PC-3 (cell line): ENCODE measurements at regions not wholly inside any gene's neighbourhood (a gene's known extent, or its start where the extent isn't known, plus 50 kb on each side); places are given as distances from the start of the nearest gene placed in this dataset.

ENCODE experiments used
- ATAC-seq: fragments of 200-7000 bp; cut with Tn5 transposase; 2 replicates; pipeline ENCODE4 v1.9.1; 2020; ENCODE audit warnings: mild to moderate bottlenecking, moderate library complexity
- BruUV-seq: library from RNA; stranded (reverse); fragments of 400-500 nt; replicated peaks from 2 replicates; lab custom pipeline; 2021; lab: Mats Ljungman, UMichigan
- CTCF ChIA-PET: fragments of 300-600 bp; sonication (Branson Sonifier 250); formaldehyde crosslinking; loops from one replicate; lab custom pipeline; 2022; ENCODE audit warnings: antibody characterized with exemption; lab: Charles Lee
- POLR2A ChIA-PET: fragments of 300-600 bp; sonication (Branson Sonifier 250); formaldehyde crosslinking; loops from one replicate; lab custom pipeline; 2022; ENCODE audit warnings: antibody characterized with exemption; ENCODE audit not compliant: unreplicated experiment; lab: Charles Lee
- DNase-seq: peaks from one replicate; pipeline ENCODE4 v3.0.0-alpha.2; 2015
- H2AFZ ChIP-seq: fragments of 300-600 bp; sonication (generic); 2 replicates; pipeline ENCODE4 v1.6.0; 2016; ENCODE audit warnings: antibody characterized with exemption, low read length
- H3F3A ChIP-seq: fragments of 300-600 bp; sonication (generic); one replicate; pipeline ENCODE4 v1.6.0; 2017; ENCODE audit warnings: antibody characterized with exemption, low read length, control low read depth, mild to moderate bottlenecking; ENCODE audit not compliant: unreplicated experiment
- H3K27ac ChIP-seq: fragments of 300-600 bp; sonication (generic); 2 replicates; pipeline ENCODE4 v1.5.1; 2016; ENCODE audit warnings: mild to moderate bottlenecking, low read length
- H3K27me3 ChIP-seq: fragments of 300-600 bp; sonication (generic); 2 replicates; pipeline ENCODE4 v1.6.1; 2016; ENCODE audit warnings: low read length, mixed read lengths
- H3K36me3 ChIP-seq: fragments of 300-600 bp; sonication (generic); 2 replicates; pipeline ENCODE4 v1.6.1; 2016; ENCODE audit warnings: low read depth, mixed run types, low read length, mixed read lengths
- H3K4me1 ChIP-seq: fragments of 300-600 bp; sonication (generic); 2 replicates; pipeline ENCODE4 v1.5.1; 2016; ENCODE audit warnings: low read length; ENCODE audit not compliant: insufficient read depth
- H3K4me2 ChIP-seq: fragments of 300-600 bp; sonication (generic); 2 replicates; pipeline ENCODE4 v1.6.0; 2016; ENCODE audit warnings: low read length
- H3K4me3 ChIP-seq: fragments of 300-600 bp; sonication (generic); 2 replicates; pipeline ENCODE4 v1.5.1; 2016; ENCODE audit warnings: mild to moderate bottlenecking, low read length, mixed read lengths
- H3K79me2 ChIP-seq: fragments of 300-600 bp; sonication (generic); 2 replicates; pipeline ENCODE4 v1.6.1; 2017; ENCODE audit warnings: low read length, mixed read lengths
- H3K9ac ChIP-seq: fragments of 300-600 bp; sonication (generic); 2 replicates; pipeline ENCODE4 v1.6.0; 2016; ENCODE audit warnings: mild to moderate bottlenecking, low read length
- H3K9me2 ChIP-seq: fragments of 300-600 bp; sonication (generic); replicated peaks from 2 replicates; pipeline ENCODE4 v1.6.1; 2016; ENCODE audit warnings: mixed run types, low read length, mixed read lengths
- H3K9me3 ChIP-seq: fragments of 300-600 bp; sonication (generic); 2 replicates; pipeline ENCODE4 v1.6.1; 2016; ENCODE audit warnings: low read length, mixed read lengths
- H4K20me1 ChIP-seq: fragments of 300-600 bp; sonication (generic); 2 replicates; pipeline ENCODE4 v1.6.1; 2016; ENCODE audit warnings: low read length, mixed read lengths
- EZH2 ChIP-seq: fragments of 300-600 bp; sonication (generic); IDR thresholded peaks from one replicate; pipeline ENCODE4 v1.6.1; 2017; ENCODE audit warnings: antibody characterized with exemption, mild to moderate bottlenecking, low read length; ENCODE audit not compliant: unreplicated experiment
- EZH2phosphoT487 ChIP-seq: fragments of 300-600 bp; sonication (generic); IDR thresholded peaks from 2 replicates; pipeline ENCODE4 v1.6.1; 2018; ENCODE audit warnings: mild to moderate bottlenecking, antibody characterized with exemption, low read length, borderline replicate concordance
- intact Hi-C: fragments of 100-400 bp; cut with micrococcal nuclease; formaldehyde crosslinking; loops from 2 replicates; pipeline ENCODE4 v1.9.0; 2023
- TF ChIP-seq, protein P1 (sequence below): fragments of 300-600 bp; sonication (generic); conservative IDR thresholded peaks from 2 replicates; pipeline ENCODE4 v1.5.1; 2017; ENCODE audit warnings: antibody characterized with exemption, low read depth, mild to moderate bottlenecking, low read length

DNA sequence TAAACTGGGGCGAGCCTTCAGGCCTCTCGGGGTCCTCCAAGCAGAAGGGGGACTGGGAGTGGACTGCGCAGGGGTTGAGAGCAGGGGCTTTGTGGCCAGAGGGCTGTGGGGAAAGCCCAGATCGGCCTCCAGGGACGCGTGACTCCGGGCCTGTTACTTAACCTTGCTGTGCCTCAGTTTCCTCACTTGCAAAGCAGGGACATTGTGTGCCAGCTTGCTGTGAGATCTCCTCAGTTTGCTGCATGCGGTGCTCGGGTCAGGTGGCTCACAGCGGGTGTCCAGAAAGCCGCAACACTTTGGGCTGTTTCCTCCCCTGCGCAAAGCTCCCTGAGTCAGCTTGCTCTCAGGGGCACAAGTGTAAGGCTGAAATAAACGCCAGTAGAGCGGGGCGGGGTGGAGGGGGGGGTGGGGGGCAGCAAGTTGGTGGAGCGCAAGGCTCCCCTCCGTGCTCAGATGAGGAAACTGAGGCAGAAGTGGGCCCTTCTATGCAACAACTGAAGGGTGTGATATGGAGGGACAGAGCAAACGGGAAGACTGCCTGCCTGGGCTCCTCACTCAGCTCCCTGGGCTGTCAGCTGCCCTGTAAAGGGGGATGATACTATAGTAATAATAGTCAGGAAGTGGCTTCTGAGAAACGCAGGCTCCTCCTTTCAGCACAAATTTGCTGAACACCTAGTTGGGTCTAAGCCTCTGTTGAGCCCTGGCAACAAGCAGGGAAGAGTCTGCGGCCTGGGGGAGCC is 101.0 kb downstream of the HMX1 start:
- Histone ChIP-seq H3K27me3 (peaks cover 5% of the 10 kb centered on the region; the same call in 1 of the 2 replicates), H3K9ac (no peak overlapping the region), H3K9me3 (no peaks in the 10 kb centered on the region), H3K4me3 (no peak overlapping the region), H3K27ac (no peak overlapping the region), H3K79me2 (no peaks in the 10 kb centered on the region), H2AFZ (no peak overlapping the region), H3K4me2 (no peak overlapping the region), H3F3A (no peaks in the 10 kb centered on the region), H3K9me2 (no peaks in the 10 kb centered on the region), H3K4me1 (no peaks in the 10 kb centered on the region), H3K36me3 (no peaks in the 10 kb centered on the region), H4K20me1 (no peaks in the 10 kb centered on the region)
- DNase-seq (no peak), ATAC-seq (no peak)
- intact Hi-C loops: no loop called here
- no TSS peak for BruUV-seq
- TF ChIP-seq EZH2phosphoT487 (no peak), EZH2 (no peak)
- TF ChIP-seq, protein P1, sequence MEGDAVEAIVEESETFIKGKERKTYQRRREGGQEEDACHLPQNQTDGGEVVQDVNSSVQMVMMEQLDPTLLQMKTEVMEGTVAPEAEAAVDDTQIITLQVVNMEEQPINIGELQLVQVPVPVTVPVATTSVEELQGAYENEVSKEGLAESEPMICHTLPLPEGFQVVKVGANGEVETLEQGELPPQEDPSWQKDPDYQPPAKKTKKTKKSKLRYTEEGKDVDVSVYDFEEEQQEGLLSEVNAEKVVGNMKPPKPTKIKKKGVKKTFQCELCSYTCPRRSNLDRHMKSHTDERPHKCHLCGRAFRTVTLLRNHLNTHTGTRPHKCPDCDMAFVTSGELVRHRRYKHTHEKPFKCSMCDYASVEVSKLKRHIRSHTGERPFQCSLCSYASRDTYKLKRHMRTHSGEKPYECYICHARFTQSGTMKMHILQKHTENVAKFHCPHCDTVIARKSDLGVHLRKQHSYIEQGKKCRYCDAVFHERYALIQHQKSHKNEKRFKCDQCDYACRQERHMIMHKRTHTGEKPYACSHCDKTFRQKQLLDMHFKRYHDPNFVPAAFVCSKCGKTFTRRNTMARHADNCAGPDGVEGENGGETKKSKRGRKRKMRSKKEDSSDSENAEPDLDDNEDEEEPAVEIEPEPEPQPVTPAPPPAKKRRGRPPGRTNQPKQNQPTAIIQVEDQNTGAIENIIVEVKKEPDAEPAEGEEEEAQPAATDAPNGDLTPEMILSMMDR: no peak
- CTCF ChIA-PET: no interaction called here
- POLR2A ChIA-PET: no interaction called here

GRCh38 chr4:8769645-8770517 is 101.8 kb downstream of the HMX1 start:
- no peaks in the 10 kb centered on the region for H3K9me2 ChIP-seq
- H3K79me2 ChIP-seq: no peaks in the 10 kb centered on the region
- BruUV-seq: no TSS peak
- H3K4me3 ChIP-seq: no peak overlapping the region
- no peaks in the 10 kb centered on the region for H4K20me1 ChIP-seq
- H3K4me1 ChIP-seq: no peaks in the 10 kb centered on the region
- peaks cover 5% of the 10 kb centered on the region; the same call in 1 of the 2 replicates for H3K27me3 ChIP-seq
- ChIA-PET CTCF (no interaction called here), POLR2A (no interaction called here)
- no peaks in the 10 kb centered on the region for H3K36me3 ChIP-seq
- intact Hi-C loops: no loop called here
- ATAC-seq: no peak
- H2AFZ ChIP-seq: no peak overlapping the region
- H3K27ac ChIP-seq: no peak overlapping the region
- H3F3A ChIP-seq: no peaks in the 10 kb centered on the region
- no peak for TF ChIP-seq EZH2
- TF ChIP-seq, protein P1: no peak
- no peak for TF ChIP-seq EZH2phosphoT487
- H3K9ac ChIP-seq: no peak overlapping the region
- H3K9me3 ChIP-seq: no peaks in the 10 kb centered on the region
- no peak overlapping the region for H3K4me2 ChIP-seq
- no peak for DNase-seq
